Right renal cortex interstitium (tissue), 3 donors: ENCODE measurements at regions not wholly inside any gene's neighbourhood (a gene's known extent, or its start where the extent isn't known, plus 50 kb on each side); places are given as distances from the start of the nearest gene placed in this dataset.

ENCODE experiments used
- DNase-seq, 3 donors: peaks; one replicate each; pipeline ENCODE4 v3.0.0-alpha.2; 2013; ENCODE audit warnings: low read depth in 3 of 3, low spot score in 2 of 3

GRCh38 chr4:14850455-14851097 lies 151.7 kb upstream of the CPEB2 start:
- DNase-seq = no peak

GRCh38 chr4:14853176-14853943 lies 148.9 kb upstream of the CPEB2 start:
- DNase-seq = no peak

- no peak for DNase-seq
Observed at GRCh38 chr4:14855719-14856061, 146.6 kb upstream of the CPEB2 start.

GRCh38 chr4:14856062-14856933 lies 146.0 kb upstream of the CPEB2 start:
- no peak for DNase-seq

- DNase-seq = no peak
Observed at GRCh38 chr4:14856934-14857235, 145.4 kb upstream of the CPEB2 start.

- DNase-seq = no peak
Observed at GRCh38 chr4:14857475-14857874, 144.8 kb upstream of the CPEB2 start.

GRCh38 chr4:14857981-14858380 lies 144.3 kb upstream of the CPEB2 start:
- no peak for DNase-seq

- DNase-seq = no peak
Observed at GRCh38 chr4:14862891-14863290, 139.4 kb upstream of the CPEB2 start.

- no peak for DNase-seq
Observed at GRCh38 chr4:14863418-14864364, 138.6 kb upstream of the CPEB2 start.

GRCh38 chr4:14864365-14865030 lies 137.8 kb upstream of the CPEB2 start:
- DNase-seq = no peak

GRCh38 chr4:14865031-14865366 lies 137.3 kb upstream of the CPEB2 start:
- no peak for DNase-seq

GRCh38 chr4:14865804-14866203 lies 136.5 kb upstream of the CPEB2 start:
- DNase-seq = no peak

- DNase-seq = no peak
Observed at GRCh38 chr4:14867847-14868246, 134.4 kb upstream of the CPEB2 start.

- no peak for DNase-seq
Observed at GRCh38 chr4:14868426-14869395, 133.6 kb upstream of the CPEB2 start.

- no peak for DNase-seq
Observed at GRCh38 chr4:14871676-14872430, 130.4 kb upstream of the CPEB2 start.

- DNase-seq = no peak
Observed at GRCh38 chr4:14874990-14875389, 127.3 kb upstream of the CPEB2 start.

- no peak for DNase-seq
Observed at GRCh38 chr4:14877246-14878225, 124.7 kb upstream of the CPEB2 start.
